Small intestine (tissue), 7 donors: ENCODE measurements at regions not wholly inside any gene's neighbourhood (a gene's known extent, or its start where the extent isn't known, plus 50 kb on each side); places are given as distances from the start of the nearest gene placed in this dataset.

Experiments used
- DNase-seq, 2 donors: peaks; one replicate each; pipeline versions ENCODE4 v3.0.0 to v3.0.0-alpha.2; 2013
- FAIRE-seq: peaks from 2 replicates; lab custom pipeline; 2012; peaks lifted over from hg19 to GRCh38; lab: Jason Lieb, UNC
- H3K27ac ChIP-seq, 3 donors: one replicate each; pipeline ENCODE4 v1.5.1; 2013; ENCODE audit warnings: low read length in 2 of 3, mild to moderate bottlenecking in 2 of 3, control low read depth in 1 of 3, inconsistent platforms in 1 of 3, low read depth in 1 of 3, moderate library complexity in 1 of 3
- H3K27me3 ChIP-seq, 3 donors: one replicate each; pipeline ENCODE4 v1.6.1; 2013; ENCODE audit warnings: low read length in 3 of 3, inconsistent platforms in 1 of 3; ENCODE audit not compliant: control insufficient read depth in 3 of 3, insufficient read depth in 3 of 3
- H3K36me3 ChIP-seq, 3 donors: one replicate each; pipeline ENCODE4 v1.6.1; 2013; ENCODE audit warnings: low read length in 3 of 3, inconsistent platforms in 1 of 3, low read depth in 1 of 3, mild to moderate bottlenecking in 1 of 3, moderate library complexity in 1 of 3; ENCODE audit not compliant: control insufficient read depth in 3 of 3, insufficient read depth in 2 of 3
- H3K4me1 ChIP-seq, 3 donors: one replicate each; pipeline ENCODE4 v1.6.1; 2013; ENCODE audit warnings: low read length in 2 of 3, inconsistent platforms in 1 of 3, low read depth in 1 of 3, mild to moderate bottlenecking in 1 of 3, moderate library complexity in 1 of 3; ENCODE audit not compliant: control insufficient read depth in 3 of 3, insufficient read depth in 2 of 3
- H3K4me3 ChIP-seq, 3 donors: one replicate each; pipeline ENCODE4 v1.5.1; 2013; ENCODE audit warnings: low read length in 3 of 3, control low read depth in 1 of 3, inconsistent platforms in 1 of 3, low read depth in 1 of 3, mild to moderate bottlenecking in 1 of 3, moderate library complexity in 1 of 3
- H3K9me3 ChIP-seq, 2 donors: one replicate each; pipeline ENCODE4 v1.6.1; 2013; ENCODE audit warnings: low read depth in 1 of 2, low read length in 1 of 2; ENCODE audit not compliant: control insufficient read depth in 2 of 2, insufficient read depth in 1 of 2
- WGBS, 3 donors: extraction: QIAGEN DNeasy Blood & Tissue Kit; methylation state at CpG; one replicate each; pipeline ENCODE4 v1.1.7; 2013; 5-methylcytosine and 5-hydroxymethylcytosine counted together
- donor health status: healthy with polysubstance abuse.
- donor health status: control.
- donor health status: control.
- donor health status: Bipolar disorder and iron deficiency.
- donor health status: healthy.

GRCh38 chr4:177717407-177717806 lies 275.2 kb upstream of the AGA start:
- DNase-seq, result no peak

GRCh38 chr4:177718514-177718913 lies 276.3 kb upstream of the AGA start:
- no peak for FAIRE-seq
- Histone ChIP-seq H3K4me3 (no peak overlapping the region), H3K27ac (no peak overlapping the region), H3K4me1 (no peaks in the 10 kb centered on the region), H3K36me3 (no peaks in the 10 kb centered on the region), H3K27me3 (no peaks in the 10 kb centered on the region), H3K9me3 (no peaks in the 10 kb centered on the region)
- 79 to 87% (median 86%) methylated on average over 4 of the region's 4 CpGs for WGBS, 3 donors
- no peak for DNase-seq

More at GRCh38 chr4:177717407-177717806, 275.2 kb upstream of the AGA start:
- H3K4me1 ChIP-seq, result no peaks in the 10 kb centered on the region
- H3K27ac ChIP-seq, result no peak overlapping the region
- no peaks in the 10 kb centered on the region for H3K9me3 ChIP-seq
- H3K27me3 ChIP-seq, result no peaks in the 10 kb centered on the region
- no peaks in the 10 kb centered on the region for H3K36me3 ChIP-seq
- WGBS, 3 donors, result 78 to 100% (median 98%) methylated on average over 1 of the region's 1 CpG
- no peak for FAIRE-seq
- H3K4me3 ChIP-seq, result no peak overlapping the region

DNA sequence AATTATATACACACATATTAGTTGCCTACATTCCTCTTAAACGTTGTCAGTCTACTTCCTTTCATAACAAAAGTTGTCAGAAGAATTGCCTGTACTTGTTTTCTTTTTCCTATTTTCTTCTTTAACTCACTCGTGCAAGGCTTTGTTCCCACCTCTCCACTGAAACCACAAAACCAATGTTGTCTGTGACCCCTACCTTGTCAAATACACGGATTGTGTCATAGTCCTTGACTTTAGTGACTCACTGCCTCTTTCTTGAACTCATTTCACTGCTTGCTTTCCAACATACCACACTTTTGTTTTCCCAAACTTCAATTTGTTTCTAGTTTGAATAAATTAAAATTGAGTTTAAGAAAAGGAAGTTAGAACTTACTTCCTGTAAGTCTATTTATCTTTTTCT lies 283.9 kb upstream of the AGA start:
- H3K4me3 ChIP-seq, result no peak overlapping the region
- no peaks in the 10 kb centered on the region for H3K36me3 ChIP-seq
- no peaks in the 10 kb centered on the region for H3K9me3 ChIP-seq
- H3K27me3 ChIP-seq, result no peaks in the 10 kb centered on the region
- no peak overlapping the region for H3K27ac ChIP-seq
- no peak for FAIRE-seq
- WGBS, 3 donors, result 25 to 41% (median 39%) methylated on average over 3 of the region's 3 CpGs
- H3K4me1 ChIP-seq, result no peaks in the 10 kb centered on the region
- DNase-seq, result no peak

- DNase-seq (peak in 1 of 2 donors; percentile 9), FAIRE-seq (no peak)
- Histone ChIP-seq H3K9me3 (no peaks in the 10 kb centered on the region), H3K27me3 (no peaks in the 10 kb centered on the region), H3K4me1 (no peaks in the 10 kb centered on the region), H3K27ac (no peak overlapping the region), H3K36me3 (no peaks in the 10 kb centered on the region), H3K4me3 (no peak overlapping the region)
- WGBS, 3 donors, result 69 to 72% (median 72%) methylated on average over 27 of the region's 27 CpGs
These were observed 286.3 kb upstream of the AGA start for GRCh38 chr4:177728361-177729152.

- DNase-seq (no peak), FAIRE-seq (no peak)
- no peaks in the 10 kb centered on the region for H3K36me3 ChIP-seq
- 54 to 59% (median 55%) methylated on average over 3 of the region's 3 CpGs for WGBS, 3 donors
- no peaks in the 10 kb centered on the region for H3K4me1 ChIP-seq
- no peak overlapping the region for H3K27ac ChIP-seq
- H3K9me3 ChIP-seq, result no peaks in the 10 kb centered on the region
- H3K27me3 ChIP-seq, result no peaks in the 10 kb centered on the region
- no peak overlapping the region for H3K4me3 ChIP-seq
These were observed 287.4 kb upstream of the AGA start for GRCh38 chr4:177729681-177730080.

DNA sequence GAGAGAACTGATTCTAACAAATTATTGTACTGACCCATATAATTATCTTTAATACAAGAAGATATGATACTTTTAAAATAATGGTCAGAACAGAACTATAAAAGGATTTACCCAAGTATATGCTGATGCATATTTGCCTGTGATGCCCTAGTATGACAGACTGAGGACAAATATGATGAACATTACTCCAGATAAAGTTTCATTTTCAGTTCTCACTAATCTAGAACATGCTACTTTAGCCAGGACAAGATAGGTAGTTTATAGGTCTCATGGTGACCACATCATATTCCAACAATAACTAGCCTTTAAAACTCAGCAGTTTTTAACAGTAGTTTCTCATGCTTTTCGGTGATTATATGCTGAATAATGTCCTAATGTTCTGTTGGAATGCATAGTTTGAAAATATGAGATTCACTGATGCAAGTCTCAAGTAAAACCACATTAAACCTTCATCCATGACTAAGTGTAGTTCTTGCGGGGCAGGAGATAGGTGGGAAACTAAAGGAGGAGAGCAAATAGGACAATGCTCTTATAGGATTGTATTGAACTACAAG lies 295.2 kb upstream of the AGA start:
- H3K27ac ChIP-seq, result no peak overlapping the region
- H3K9me3 ChIP-seq, result no peaks in the 10 kb centered on the region
- WGBS, 3 donors, result 81 to 91% (median 90%) methylated on average over 2 of the region's 2 CpGs
- H3K4me3 ChIP-seq, result no peak overlapping the region
- H3K27me3 ChIP-seq, result no peaks in the 10 kb centered on the region
- DNase-seq, result no peak
- no peaks in the 10 kb centered on the region for H3K4me1 ChIP-seq
- no peaks in the 10 kb centered on the region for H3K36me3 ChIP-seq
- no peak for FAIRE-seq

- FAIRE-seq (no peak), DNase-seq (no peak)
- Histone ChIP-seq H3K9me3 (no peaks in the 10 kb centered on the region), H3K27ac (no peak overlapping the region), H3K4me1 (no peaks in the 10 kb centered on the region), H3K27me3 (no peaks in the 10 kb centered on the region), H3K4me3 (no peak overlapping the region), H3K36me3 (no peaks in the 10 kb centered on the region)
- 68 to 78% (median 73%) methylated on average over 1 of the region's 1 CpG for WGBS, 3 donors
These were observed 298.3 kb upstream of the AGA start for GRCh38 chr4:177740563-177740962.

- FAIRE-seq, result no peak
- H3K27me3 ChIP-seq, result no peaks in the 10 kb centered on the region
- no peak for DNase-seq
- no peaks in the 10 kb centered on the region for H3K36me3 ChIP-seq
- no peaks in the 10 kb centered on the region for H3K9me3 ChIP-seq
- no peaks in the 10 kb centered on the region for H3K4me1 ChIP-seq
- H3K4me3 ChIP-seq, result no peak overlapping the region
- WGBS, 3 donors, result 85 to 100% (median 90%) methylated on average over 3 of the region's 3 CpGs
- H3K27ac ChIP-seq, result no peak overlapping the region
These were observed 317.5 kb upstream of the AGA start for GRCh38 chr4:177759729-177760128.
